Adipocyte (in vitro differentiated cells): ENCODE measurements at regions not wholly inside any gene's neighbourhood (a gene's known extent, or its start where the extent isn't known, plus 50 kb on each side); places are given as distances from the start of the nearest gene placed in this dataset.

Source experiments
- DNase-seq: peaks from one replicate; pipeline ENCODE4 v3.0.0-alpha.2; 2015; ENCODE audit warnings: low read depth
- H3K27me3 ChIP-seq: replicated peaks from 2 replicates; pipeline ENCODE4 v1.7.0; 2013; ENCODE audit warnings: mild to moderate bottlenecking, low read length, moderate library complexity; ENCODE audit not compliant: control insufficient read depth, insufficient read depth
- H3K36me3 ChIP-seq: 2 replicates; pipeline ENCODE4 v1.7.0; 2013; ENCODE audit warnings: low read length, mild to moderate bottlenecking, moderate library complexity; ENCODE audit not compliant: control insufficient read depth, insufficient read depth, severe bottlenecking
- H3K4me1 ChIP-seq: 2 replicates; pipeline ENCODE4 v1.7.0; 2013; ENCODE audit warnings: mild to moderate bottlenecking, low read length, moderate library complexity; ENCODE audit not compliant: control insufficient read depth, insufficient read depth
- H3K4me3 ChIP-seq: 2 replicates; pipeline ENCODE4 v1.7.0; 2013; ENCODE audit warnings: mild to moderate bottlenecking, low read length, moderate library complexity
- H3K9ac ChIP-seq: 2 replicates; pipeline ENCODE4 v1.7.0; 2013; ENCODE audit warnings: mild to moderate bottlenecking, low read length, moderate library complexity
- H3K9me3 ChIP-seq: 2 replicates; pipeline ENCODE4 v1.7.0; 2013; ENCODE audit warnings: mild to moderate bottlenecking, low read length, moderate library complexity; ENCODE audit not compliant: control insufficient read depth

DNA sequence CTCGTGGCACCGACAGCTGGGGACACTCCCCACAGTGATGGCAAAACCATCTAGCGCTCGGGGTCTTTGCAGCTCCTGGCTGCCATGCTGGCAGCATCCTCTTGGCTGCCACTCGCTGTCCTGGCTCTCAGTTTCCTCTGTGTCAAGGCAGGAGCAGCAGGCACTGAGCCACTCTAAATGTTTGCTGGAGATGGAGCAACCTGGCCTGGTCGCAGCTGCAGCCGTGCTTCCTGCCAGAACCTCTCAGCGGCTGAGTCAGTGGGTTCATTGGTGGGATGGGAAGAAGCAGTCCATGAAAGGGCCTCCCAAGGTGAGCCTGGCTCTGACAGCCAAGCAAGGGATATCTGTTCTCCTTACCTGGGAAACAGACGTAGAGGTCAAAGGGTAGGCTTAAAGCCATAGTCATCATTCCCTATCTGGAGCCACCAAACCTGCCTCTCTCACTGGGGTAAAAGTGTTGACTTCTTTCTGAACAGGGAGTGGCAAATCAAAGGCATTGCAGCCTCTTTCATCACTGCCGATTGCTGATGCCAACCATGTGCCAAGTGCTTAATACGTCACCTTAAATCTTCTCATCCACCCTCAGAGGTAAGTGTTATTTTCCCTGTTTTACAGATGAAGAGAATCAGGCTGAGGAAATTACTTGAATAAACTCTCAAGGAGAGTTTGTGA, 304.8 kb upstream of the ZNF462 start:
- DNase-seq = no peak
- no peaks in the 10 kb centered on the region for H3K4me1 ChIP-seq
- no peaks in the 10 kb centered on the region for H3K36me3 ChIP-seq
- peaks cover 10% of the 10 kb centered on the region for H3K9me3 ChIP-seq
- H3K27me3 ChIP-seq = no peaks in the 10 kb centered on the region
- no peak overlapping the region for H3K9ac ChIP-seq
- no peak overlapping the region for H3K4me3 ChIP-seq

DNA sequence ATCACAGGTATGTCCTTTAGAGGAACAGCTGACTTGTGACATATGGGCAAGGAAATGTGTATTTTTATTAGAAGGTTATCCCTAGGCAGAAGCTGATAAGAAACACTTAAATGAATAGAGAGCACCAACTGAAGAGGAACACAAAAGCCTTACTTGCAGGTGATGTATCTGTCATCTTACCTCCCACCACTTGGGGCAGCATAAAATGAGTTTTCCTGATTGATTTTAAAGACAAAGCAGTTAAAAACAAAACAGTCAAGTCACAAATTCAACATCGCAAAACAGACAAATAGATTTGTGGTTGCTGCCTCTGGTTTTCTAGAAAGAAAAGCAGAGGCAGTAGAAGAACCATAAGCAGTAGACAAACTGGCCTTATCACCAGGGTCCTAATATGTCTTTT, 302.4 kb upstream of the ZNF462 start:
- H3K4me1 ChIP-seq = no peaks in the 10 kb centered on the region
- no peak for DNase-seq
- no peaks in the 10 kb centered on the region for H3K36me3 ChIP-seq
- H3K9me3 ChIP-seq = no peaks in the 10 kb centered on the region
- no peak overlapping the region for H3K9ac ChIP-seq
- no peak overlapping the region for H3K4me3 ChIP-seq
- H3K27me3 ChIP-seq = no peaks in the 10 kb centered on the region

- H3K4me3 ChIP-seq = no peak overlapping the region
- DNase-seq = no peak
- no peak overlapping the region for H3K9ac ChIP-seq
- H3K27me3 ChIP-seq = no peaks in the 10 kb centered on the region
- H3K36me3 ChIP-seq = no peaks in the 10 kb centered on the region
- H3K4me1 ChIP-seq = no peaks in the 10 kb centered on the region
- H3K9me3 ChIP-seq = peaks cover 14% of the 10 kb centered on the region
Observed at GRCh38 chr9:106575823-106576222, 287.1 kb upstream of the ZNF462 start.

GRCh38 chr9:106576232-106576760, 286.7 kb upstream of the ZNF462 start:
- Histone ChIP-seq H3K27me3 (no peaks in the 10 kb centered on the region), H3K4me3 (no peak overlapping the region), H3K9me3 (peaks cover 14% of the 10 kb centered on the region), H3K4me1 (no peaks in the 10 kb centered on the region), H3K9ac (no peak overlapping the region), H3K36me3 (no peaks in the 10 kb centered on the region)
- DNase-seq = no peak

DNA sequence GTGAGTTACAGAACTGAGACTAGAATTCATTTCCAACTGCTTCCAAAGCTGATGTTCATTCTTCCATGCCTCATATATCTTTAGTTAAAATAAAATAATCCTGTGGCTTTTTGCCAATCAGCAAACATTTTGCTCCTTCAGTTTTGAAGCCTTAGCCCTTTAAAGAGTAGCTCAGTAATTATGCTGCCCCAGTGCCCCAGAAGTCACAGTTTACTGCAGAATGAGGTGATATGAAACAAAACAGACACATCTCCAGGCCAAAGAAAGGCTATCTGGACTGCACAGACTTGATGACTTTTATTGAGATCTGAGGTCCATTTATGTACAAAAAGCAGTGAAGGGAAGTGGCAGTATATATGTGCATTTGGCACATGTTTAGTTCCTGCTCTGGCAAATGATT, 285.8 kb upstream of the ZNF462 start:
- no peak for DNase-seq
- Histone ChIP-seq H3K4me3 (no peak overlapping the region), H3K27me3 (no peaks in the 10 kb centered on the region), H3K4me1 (no peaks in the 10 kb centered on the region), H3K36me3 (no peaks in the 10 kb centered on the region), H3K9ac (no peak overlapping the region), H3K9me3 (peaks cover 14% of the 10 kb centered on the region)

- no peaks in the 10 kb centered on the region for H3K27me3 ChIP-seq
- DNase-seq = no peak
- H3K9ac ChIP-seq = no peak overlapping the region
- no peak overlapping the region for H3K4me3 ChIP-seq
- H3K9me3 ChIP-seq = peaks cover 14% of the 10 kb centered on the region
- H3K4me1 ChIP-seq = no peaks in the 10 kb centered on the region
- no peaks in the 10 kb centered on the region for H3K36me3 ChIP-seq
Observed at GRCh38 chr9:106580546-106580945, 282.4 kb upstream of the ZNF462 start.

GRCh38 chr9:106581973-106582372, 281.0 kb upstream of the ZNF462 start:
- H3K4me3 ChIP-seq = no peak overlapping the region
- DNase-seq = no peak
- no peaks in the 10 kb centered on the region for H3K36me3 ChIP-seq
- H3K9ac ChIP-seq = no peak overlapping the region
- H3K27me3 ChIP-seq = no peaks in the 10 kb centered on the region
- no peaks in the 10 kb centered on the region for H3K4me1 ChIP-seq
- H3K9me3 ChIP-seq = peaks cover 14% of the 10 kb centered on the region

- no peak for DNase-seq
- Histone ChIP-seq H3K27me3 (no peaks in the 10 kb centered on the region), H3K9me3 (peaks cover 7% of the 10 kb centered on the region), H3K4me1 (no peaks in the 10 kb centered on the region), H3K4me3 (no peak overlapping the region), H3K36me3 (no peaks in the 10 kb centered on the region), H3K9ac (no peak overlapping the region)
Observed at GRCh38 chr9:106583751-106584150, 279.2 kb upstream of the ZNF462 start.

- H3K9ac ChIP-seq = no peak overlapping the region
Observed at GRCh38 chr9:106587042-106587441, 275.9 kb upstream of the ZNF462 start.

GRCh38 chr9:106588626-106589025, 274.3 kb upstream of the ZNF462 start:
- DNase-seq = peak; percentile 18
- Histone ChIP-seq H3K36me3 (no peaks in the 10 kb centered on the region), H3K27me3 (no peaks in the 10 kb centered on the region)

More at GRCh38 chr9:106587042-106587441, 275.9 kb upstream of the ZNF462 start:
- Histone ChIP-seq H3K4me3 (no peak overlapping the region), H3K9me3 (no peaks in the 10 kb centered on the region), H3K4me1 (no peaks in the 10 kb centered on the region), H3K36me3 (no peaks in the 10 kb centered on the region), H3K27me3 (no peaks in the 10 kb centered on the region)
- no peak for DNase-seq

GRCh38 chr9:106590759-106591505, 272.0 kb upstream of the ZNF462 start:
- Histone ChIP-seq H3K9ac (no peak overlapping the region), H3K36me3 (no peaks in the 10 kb centered on the region), H3K4me1 (no peaks in the 10 kb centered on the region), H3K27me3 (no peaks in the 10 kb centered on the region), H3K4me3 (no peak overlapping the region), H3K9me3 (no peaks in the 10 kb centered on the region)
- no peak for DNase-seq

More at GRCh38 chr9:106588626-106589025, 274.3 kb upstream of the ZNF462 start:
- no peak overlapping the region for H3K4me3 ChIP-seq
- H3K9me3 ChIP-seq = no peaks in the 10 kb centered on the region
- no peak overlapping the region for H3K9ac ChIP-seq
- H3K4me1 ChIP-seq = no peaks in the 10 kb centered on the region
